ENCODE measurements at regions not wholly inside any gene's neighbourhood (a gene's known extent, or its start where the extent isn't known, plus 50 kb on each side); places are given as distances from the start of the nearest gene placed in this dataset.

DNA sequence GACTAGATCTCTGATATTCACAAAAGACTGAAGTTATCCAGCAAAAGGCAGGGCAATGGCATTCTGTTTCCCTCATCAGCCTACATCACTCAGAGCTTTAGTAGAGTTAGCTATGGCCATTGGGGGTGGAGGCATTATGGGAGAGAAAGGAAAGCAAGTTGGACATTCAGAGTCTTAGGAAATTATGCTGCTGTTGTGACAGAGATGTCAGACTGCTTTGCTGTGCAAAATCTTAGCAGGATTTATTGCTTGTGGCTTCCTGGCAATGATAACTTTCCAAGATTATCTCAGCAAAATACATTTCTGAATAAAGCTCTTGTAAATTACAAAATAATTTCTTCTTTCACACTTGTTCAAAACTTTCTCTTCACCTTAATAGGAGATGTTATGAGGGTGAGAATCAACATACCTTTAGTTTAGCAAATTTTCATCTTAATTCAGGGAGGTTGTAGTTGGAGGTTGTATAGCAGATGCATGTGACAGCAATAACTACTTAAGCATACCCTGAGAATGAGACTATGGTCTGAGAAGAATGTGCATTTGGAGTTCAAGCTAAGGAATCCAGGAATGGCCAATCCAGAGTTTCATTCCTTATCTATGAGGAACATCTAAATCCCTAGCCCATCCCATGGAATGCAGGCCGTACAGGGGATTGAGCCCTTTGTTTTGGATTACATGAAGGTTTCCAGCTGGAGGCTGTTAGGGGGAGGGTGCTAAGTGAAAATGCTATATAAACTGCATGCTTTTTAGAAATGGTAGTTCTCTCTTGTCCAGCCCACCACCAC, 179.8 kb downstream of the HAO1 start:
- Histone ChIP-seq H2AFZ (replicated peaks; ENCODE audit: low read length, poor library complexity) (no peak overlapping the region), H3K79me1 (ENCODE audit: low read depth in 1 of 2, low read length in 2 of 2) (no peaks in the 10 kb centered on the region), H3K9ac (ENCODE audit: low read depth, low read length) (no peak overlapping the region), H4K91ac (ENCODE audit: insufficient read depth, low read depth, low read length) (no peak overlapping the region), H3K4me3 (ENCODE audit: insufficient read depth, low read depth, low read length) (no peak overlapping the region), H3K9me3 (ENCODE audit: control insufficient read depth, insufficient read depth, low read length) (no peaks in the 10 kb centered on the region), H3K27ac (ENCODE audit: insufficient read depth, low read length) (no peak overlapping the region), H3K4me2 (ENCODE audit: low read depth, low read length) (no peak overlapping the region), H2AK5ac (ENCODE audit: low read depth, low read length) (no peak overlapping the region), H3K56ac (ENCODE audit: extremely low read depth, insufficient read depth, low read length) (no peak overlapping the region), H4K8ac (ENCODE audit: low read depth in 2 of 2, low read length in 2 of 2) (no peak overlapping the region), H3K36me3 (ENCODE audit: control insufficient read depth, insufficient read depth, low read length) (no peaks in the 10 kb centered on the region), H3K9me1 (ENCODE audit: insufficient read depth, low read length) (no peaks in the 10 kb centered on the region), H2AK9ac (replicated peaks; ENCODE audit: low read depth, low read length, poor library complexity) (no peak overlapping the region), H3K23ac (ENCODE audit: low read depth, low read length) (0 out of 2 replicates have a peak overlapping the region, but pooled peaks have one; percentile 51), H4K5ac (ENCODE audit: low read depth, low read length) (no peak overlapping the region), H3K27me3 (ENCODE audit: control insufficient read depth, insufficient read depth, low read length) (no peaks in the 10 kb centered on the region), H3K4ac (ENCODE audit: low read depth, low read length) (0 out of 2 replicates have a peak overlapping the region, but pooled peaks have one; percentile 12), H2BK20ac (ENCODE audit: low read depth, low read length) (peak overlapping the region; percentile 70; the same call in 1 of the 2 replicates), H3K18ac (ENCODE audit: low read depth, low read length) (no peak overlapping the region), H2BK5ac (ENCODE audit: low read depth, low read length, poor library complexity, severe bottlenecking) (no peak overlapping the region), H2BK15ac (ENCODE audit: low read depth, low read length) (no peak overlapping the region), H2BK120ac (ENCODE audit: low read depth, low read length) (peak overlapping the region; percentile 19; the same call in 1 of the 2 replicates), H4K20me1 (ENCODE audit: insufficient read depth, low read length) (no peaks in the 10 kb centered on the region), H3K4me1 (ENCODE audit: control insufficient read depth, insufficient read depth, low read length) (peaks cover 2% of the 10 kb centered on the region; the same call in 1 of the 2 replicates), H3K14ac (replicated peaks; ENCODE audit: low read depth, low read length) (no peak overlapping the region)
- no peak for DNase-seq
- no TSS peak for BruUV-seq (replicated peaks)
- no CpG with 5 or more reads among the region's 1 CpG for WGBS, 2 experiments (ENCODE audit: extremely low coverage in 2 of 2, insufficient read length in 1 of 2)
- in situ Hi-C loops (cut with MboI; ENCODE audit: low sequenced_read_pairs) = no loop called here
- no peak for ATAC-seq (ENCODE audit: low read depth)
- dilution Hi-C loops (cut with HindIII; ENCODE audit: low sequenced_read_pairs, unreplicated experiment) = no loop called here
- intact Hi-C loops (cut with micrococcal nuclease) = no loop called here
- ChIA-PET POLR2A (ENCODE audit: unreplicated experiment) (no interaction called here), CTCF (interaction anchor here (1.0 kb wide), 1 partner anchor 16 kb away, joined by 3 read pairs; no protein-coding TSS in a partner anchor)
- no peak for TF ChIP-seq NFE2L2 (IDR thresholded peaks at IDR 0.05; ENCODE audit: low read depth, low read length)
- TF ChIP-seq, protein P1, sequence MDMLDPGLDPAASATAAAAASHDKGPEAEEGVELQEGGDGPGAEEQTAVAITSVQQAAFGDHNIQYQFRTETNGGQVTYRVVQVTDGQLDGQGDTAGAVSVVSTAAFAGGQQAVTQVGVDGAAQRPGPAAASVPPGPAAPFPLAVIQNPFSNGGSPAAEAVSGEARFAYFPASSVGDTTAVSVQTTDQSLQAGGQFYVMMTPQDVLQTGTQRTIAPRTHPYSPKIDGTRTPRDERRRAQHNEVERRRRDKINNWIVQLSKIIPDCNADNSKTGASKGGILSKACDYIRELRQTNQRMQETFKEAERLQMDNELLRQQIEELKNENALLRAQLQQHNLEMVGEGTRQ (IDR thresholded peaks at IDR 0.05; ENCODE audit: low read depth, low read length) = no peak
- TF ChIP-seq CHD1 (IDR thresholded peaks at IDR 0.05; ENCODE audit: low read depth, low read length) = no peak
- TF ChIP-seq SMC3 (IDR thresholded peaks at IDR 0.05; ENCODE audit: low read depth, low read length) = no peak
- TF ChIP-seq FOS (IDR thresholded peaks at IDR 0.05; ENCODE audit: low read depth, low read length) = no peak
- TF ChIP-seq MAZ (IDR thresholded peaks at IDR 0.05; ENCODE audit: borderline replicate concordance, low read depth, low read length) = no peak
